Esophagus mucosa (tissue), 1 donor: ENCODE measurements at regions not wholly inside any gene's neighbourhood (a gene's known extent, or its start where the extent isn't known, plus 50 kb on each side); places are given as distances from the start of the nearest gene placed in this dataset.
"Not testable (repeated sequence)": the region's sequence is repeated elsewhere in the genome, so short reads cannot be mapped to it uniquely, and the experiment has no call there.

ENCODE experiments used
- ATAC-seq: fragments of 200-7000 bp; cut with Tn5 transposase; one replicate; pipeline ENCODE4 v1.9.1; 2020
- donor health status: DM: yes; HTN: yes; CAD: no.

DNA sequence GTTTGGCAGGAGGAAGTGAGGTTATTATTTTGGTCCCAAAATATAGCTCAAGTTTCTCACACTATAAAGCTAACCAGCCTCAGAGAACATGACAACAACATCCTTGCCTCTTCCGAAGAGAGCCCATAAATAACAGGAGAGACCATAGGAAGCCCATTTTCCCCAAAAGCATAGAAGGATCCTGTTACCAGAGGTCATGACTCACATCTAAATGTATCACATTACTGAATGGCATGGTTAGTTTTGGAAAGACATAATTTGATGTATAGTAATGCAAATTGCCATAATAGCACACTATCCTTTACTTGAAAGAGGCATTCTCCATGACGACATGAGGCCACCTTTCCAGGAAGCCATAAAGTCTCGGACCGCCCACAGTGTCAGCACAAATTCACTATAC, 238.8 kb upstream of the GRIA3 start:
- no peak for ATAC-seq

DNA sequence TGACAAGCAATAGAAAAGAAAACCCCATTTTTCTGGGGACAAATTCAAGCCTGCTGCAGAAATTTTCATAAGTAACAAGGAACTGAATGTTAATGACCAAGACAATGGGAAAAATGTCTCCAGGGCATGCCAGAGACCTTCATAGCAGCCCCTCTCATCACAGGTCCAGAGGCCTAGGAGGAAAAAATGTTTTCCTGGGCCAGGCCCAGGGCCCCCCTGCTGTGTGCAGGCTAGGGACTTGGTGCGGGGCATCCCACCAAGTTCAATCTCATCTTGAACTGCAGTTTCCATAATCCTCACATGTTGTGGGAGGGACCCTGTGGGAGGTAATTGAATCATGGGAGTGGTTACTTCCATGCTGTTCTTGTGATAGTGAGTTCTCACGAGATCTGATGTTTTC, 211.5 kb upstream of the GRIA3 start:
- no peak for ATAC-seq

DNA sequence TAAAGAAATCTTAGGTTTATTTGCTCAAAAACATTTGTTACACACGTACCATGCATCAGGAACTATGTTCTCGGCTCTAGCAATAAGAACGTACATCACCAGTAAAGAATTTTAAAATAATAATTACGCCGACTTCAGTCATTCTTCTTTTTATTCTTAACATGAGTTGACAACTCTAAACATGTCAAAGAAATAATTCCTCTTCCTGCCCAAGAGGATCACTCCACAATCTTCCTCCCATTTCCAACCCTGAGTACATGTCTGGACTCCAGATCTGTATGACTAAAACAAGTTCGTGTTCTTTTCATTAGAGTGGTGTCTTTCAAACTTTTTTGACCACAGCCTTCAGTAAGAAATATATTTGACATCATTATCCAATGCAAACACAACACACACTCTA, 201.6 kb upstream of the GRIA3 start:
- ATAC-seq = no peak

DNA sequence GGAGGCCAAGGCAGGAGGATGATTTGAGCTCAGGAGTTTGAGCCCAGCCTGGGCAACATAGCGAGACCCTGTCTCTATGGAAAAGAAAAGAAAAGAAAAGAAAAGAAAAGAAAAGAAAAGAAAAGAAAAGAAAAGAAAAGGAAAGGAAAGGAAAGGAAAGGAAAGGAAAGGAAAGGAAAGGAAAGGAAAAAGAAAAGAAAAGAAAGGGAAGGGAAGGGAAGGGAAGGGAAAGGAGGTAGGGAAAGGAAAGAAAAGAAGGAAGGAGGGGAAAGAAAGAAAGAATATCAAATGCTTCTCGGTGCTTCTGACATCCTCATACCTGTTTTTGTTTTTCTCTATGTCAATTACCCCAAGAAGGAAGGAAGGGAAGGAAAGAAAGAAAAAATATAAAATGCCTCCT, 181.2 kb upstream of the GRIA3 start:
- not testable (repeated sequence) for ATAC-seq

DNA sequence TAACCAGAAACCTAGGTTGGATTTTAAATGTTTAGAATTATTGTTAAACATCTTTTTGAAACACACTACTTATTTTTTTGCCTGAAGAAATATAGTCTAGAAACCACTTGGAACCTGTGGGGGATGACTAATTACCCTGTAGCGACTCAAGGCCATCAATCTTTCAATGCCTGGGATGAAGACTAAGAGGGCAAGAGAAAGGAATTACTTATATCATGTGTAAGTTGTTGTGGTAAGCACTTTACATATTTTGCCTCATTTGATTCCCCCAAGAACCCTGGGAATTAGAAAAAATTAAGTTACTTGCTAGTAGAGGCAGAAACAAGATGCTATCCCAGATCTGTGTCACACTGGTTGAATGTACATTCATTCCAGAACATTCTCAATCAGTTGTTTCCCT, 170.9 kb upstream of the GRIA3 start:
- ATAC-seq = no peak

DNA sequence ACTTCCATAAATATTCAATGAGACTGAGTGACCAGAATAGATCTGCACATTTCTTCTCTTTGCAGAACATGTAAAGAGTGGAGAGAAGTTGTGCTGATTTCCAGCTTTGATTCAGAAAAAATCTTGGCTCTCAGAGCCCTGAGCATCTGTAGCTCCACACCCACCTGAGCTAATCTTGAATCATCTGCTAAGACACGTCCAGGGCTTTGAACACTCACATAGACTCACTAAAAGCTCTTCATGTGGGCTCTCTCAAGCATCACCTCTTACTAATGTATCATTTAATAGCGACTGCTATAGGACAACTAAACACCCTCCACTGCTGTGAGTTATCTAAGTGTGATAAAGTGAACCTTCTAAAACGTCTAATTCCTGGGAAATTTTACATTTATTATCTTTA, 147.7 kb upstream of the GRIA3 start:
- no peak for ATAC-seq

DNA sequence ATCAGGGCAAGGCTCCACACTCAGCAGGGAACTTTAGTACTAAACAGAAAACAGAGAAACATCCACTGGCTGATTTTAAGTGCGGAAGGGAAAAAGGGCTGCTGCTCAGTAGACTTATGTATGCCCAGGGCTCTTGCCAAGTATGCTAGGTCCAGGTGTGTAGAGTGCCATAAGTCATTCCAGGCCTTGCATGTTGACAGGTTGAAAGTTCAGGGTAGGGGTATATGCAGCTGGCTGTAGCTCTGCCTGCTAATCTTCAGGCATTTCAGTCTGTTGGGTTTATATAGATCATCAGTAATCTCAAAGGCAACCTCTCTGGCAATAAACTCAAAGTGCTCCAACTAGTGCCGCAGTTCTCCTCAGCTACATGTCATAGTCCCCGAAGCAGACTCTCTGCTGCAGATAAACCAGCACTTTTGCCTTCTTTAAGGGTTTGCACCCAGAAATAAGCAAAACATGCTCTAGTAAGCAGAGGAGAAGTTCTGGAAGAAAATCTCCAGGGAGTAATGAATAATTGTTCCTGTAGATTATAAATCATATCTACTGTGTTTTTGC, 134.9 kb upstream of the GRIA3 start:
- no peak for ATAC-seq

DNA sequence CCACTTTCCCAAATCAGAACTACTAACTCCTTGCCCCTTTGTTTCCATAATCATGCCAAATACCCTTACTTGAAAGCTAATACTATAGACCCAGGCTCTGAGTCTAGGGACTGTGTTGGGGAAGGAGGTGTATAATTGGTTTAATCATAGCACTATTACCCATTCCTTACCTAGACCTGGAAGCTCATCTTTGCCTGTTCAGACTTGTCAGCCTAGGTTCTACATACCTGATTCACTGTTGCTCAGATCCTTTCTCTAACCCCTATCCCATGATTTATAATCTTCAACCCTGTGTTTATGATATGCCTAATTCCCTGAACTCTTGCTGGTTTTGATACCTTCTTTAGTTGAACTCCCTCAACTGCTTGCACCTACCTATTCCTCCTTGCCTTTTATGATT, 123.1 kb upstream of the GRIA3 start:
- ATAC-seq = no peak

DNA sequence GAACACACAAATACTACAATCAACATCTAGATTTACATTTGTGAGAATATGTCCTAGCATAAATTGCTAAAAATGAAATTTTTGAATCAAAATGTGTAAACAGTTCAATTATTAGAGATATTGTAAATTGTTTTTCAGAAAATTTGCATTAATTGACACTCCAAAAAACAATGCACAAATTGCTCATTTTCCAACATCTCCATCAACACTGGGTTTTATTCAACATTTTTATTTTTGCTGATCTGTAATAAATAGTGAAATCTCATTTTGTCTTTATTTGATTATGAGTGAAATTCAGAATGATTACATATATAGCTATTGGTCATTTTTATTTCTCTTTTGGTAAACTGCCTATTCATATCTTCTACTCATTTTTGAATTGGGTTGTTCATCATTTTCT, 120.0 kb upstream of the GRIA3 start:
- no peak for ATAC-seq

DNA sequence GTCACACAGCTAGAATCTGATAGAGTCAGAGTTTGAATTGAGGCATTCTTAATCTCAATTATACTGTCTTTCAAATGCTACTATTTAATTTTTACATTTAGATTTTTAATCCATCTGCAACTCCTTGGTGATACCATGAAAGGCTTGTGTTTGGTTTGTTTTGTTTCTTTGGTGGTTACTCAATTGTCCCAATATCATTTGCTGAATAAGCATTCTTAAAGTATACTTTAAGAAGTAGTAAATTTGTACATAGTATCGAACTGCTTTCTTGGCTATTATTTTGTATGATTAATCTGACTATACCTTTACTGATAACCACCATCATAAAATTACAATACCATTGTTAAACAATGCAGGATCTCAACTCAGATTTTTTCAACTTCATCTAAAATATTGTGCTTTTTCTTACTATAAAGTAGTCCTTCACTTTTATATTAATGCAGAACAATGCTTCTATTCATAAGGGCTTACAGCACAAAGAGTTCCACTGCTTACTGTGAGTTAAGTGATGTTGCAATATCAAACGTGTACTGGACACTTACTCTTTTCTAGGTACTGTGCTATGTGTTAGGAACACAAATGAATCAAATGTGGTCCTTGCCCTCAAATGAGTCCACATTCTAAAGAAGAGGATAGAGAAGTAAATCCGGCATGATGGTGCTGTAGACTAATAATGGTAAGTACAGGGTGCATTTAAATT, 111.2 kb upstream of the GRIA3 start:
- ATAC-seq = no peak

DNA sequence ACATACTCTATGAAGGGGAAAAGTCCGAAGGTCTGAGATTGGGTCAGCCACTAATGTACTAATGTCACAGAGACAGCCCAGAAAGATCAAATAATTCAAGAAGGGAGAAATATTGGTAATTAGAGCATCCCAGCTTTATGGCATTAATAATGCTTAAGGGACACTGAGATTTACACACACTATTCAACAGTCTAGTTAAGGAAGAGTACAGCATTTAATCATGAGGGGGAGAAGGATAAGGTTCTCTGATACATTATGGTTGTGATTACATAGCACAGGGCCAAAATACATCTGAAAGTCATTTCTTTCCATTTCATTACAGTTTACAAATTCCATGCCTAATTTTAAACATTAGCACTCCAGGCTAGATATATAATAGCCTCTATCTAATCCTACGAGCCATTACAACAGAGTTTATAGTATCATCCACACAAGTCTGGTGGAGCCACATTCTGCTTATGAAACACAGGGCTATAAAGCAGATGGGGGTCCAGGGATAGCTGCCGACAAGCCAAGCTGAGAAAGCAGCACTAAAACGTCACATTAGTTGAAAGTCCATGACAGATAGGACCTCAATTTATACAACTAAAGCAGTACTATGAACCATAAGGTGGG, 108.0 kb upstream of the GRIA3 start:
- no peak for ATAC-seq

DNA sequence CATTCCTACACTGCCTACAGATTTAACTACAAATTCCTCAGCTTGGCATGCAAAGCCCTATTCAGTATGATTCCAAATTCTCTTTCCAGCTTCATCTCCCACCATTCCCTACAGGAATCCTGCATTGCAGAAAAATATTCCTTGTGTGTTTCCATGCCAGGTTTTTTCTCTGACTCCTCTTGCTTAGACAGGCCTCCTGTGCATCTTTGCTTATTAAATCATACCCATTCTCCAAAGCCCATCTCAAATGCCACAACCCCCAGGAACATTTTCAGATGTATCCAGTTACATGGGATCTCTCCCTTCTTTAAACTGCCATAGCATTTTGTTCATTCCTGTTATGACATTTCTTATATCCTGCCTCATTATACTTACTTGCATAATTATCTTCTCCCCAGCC, 106.4 kb upstream of the GRIA3 start:
- ATAC-seq = no peak

DNA sequence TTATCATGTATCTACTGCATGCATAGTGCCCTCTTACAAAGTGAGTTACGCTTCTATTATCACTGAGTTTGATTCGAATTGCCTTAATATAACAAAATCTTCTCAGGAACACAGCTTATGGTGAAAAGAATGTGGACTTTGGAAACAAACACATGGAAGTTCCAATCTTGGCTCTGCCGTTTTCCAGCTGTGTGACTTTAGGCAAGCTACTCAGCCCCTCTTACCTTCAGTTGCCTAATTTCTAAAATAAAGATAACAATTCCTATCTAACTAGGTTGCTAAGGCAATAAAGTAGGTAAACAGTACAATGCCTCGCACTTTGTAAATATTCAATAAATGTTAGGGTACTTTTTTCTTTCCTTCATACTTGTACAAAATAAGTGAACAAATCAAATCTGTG, 104.0 kb upstream of the GRIA3 start:
- ATAC-seq = no peak

DNA sequence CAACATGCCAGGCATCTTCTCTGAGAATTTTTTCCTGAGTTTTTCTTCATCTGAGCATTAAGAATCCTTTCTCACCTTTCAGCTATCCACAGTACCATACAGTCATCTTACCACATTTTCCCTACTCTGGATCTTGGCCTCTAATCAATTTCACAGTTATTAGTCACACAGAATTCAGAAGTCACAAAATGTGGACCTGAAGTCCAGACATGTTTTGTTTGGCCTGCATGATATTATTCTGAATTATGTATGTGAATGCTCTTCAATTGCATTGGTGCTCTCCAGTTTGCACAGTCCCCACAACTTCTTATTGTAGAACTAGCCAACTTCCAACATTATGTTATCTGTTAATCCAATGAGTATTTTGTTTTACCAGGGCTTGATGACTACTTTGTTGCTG, 102.3 kb upstream of the GRIA3 start:
- no peak for ATAC-seq

DNA sequence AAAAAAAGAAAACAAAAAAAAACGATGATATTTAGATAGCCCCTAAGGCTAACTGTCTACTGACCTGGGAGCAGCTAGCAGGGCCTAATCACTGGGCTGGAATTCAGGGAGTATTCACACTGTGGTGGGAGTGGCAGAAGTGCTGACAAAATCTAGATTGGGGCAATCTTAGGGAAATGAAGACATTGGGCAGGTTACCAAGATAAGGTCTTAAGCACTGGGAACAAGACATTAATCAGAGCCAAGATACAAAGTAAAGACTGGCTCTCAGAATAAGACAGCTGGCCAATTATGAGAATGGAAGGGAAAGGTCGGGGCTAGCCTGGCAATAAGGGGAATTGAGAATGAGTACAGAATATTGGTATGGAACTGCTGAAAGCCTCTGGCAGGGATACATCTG, 100.2 kb upstream of the GRIA3 start:
- ATAC-seq = no peak

DNA sequence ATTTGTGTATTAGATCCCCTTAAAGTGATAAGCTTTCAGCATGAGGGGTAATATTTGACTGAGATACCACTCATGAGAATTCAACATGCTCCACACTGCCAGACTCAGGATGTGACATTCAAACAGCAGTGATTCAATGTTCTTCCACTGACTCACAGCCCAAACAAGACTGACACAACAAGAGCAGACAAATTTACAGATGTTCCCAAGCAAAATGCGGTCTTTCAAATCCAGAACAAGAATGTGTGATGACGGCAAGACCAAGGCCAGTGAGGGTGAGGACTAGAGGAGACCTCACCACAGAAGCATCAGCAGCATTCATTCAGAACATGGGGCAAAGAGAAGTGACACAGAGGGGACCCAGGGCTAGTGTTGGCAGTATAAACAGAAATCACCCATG, 99.3 kb upstream of the GRIA3 start:
- no peak for ATAC-seq

DNA sequence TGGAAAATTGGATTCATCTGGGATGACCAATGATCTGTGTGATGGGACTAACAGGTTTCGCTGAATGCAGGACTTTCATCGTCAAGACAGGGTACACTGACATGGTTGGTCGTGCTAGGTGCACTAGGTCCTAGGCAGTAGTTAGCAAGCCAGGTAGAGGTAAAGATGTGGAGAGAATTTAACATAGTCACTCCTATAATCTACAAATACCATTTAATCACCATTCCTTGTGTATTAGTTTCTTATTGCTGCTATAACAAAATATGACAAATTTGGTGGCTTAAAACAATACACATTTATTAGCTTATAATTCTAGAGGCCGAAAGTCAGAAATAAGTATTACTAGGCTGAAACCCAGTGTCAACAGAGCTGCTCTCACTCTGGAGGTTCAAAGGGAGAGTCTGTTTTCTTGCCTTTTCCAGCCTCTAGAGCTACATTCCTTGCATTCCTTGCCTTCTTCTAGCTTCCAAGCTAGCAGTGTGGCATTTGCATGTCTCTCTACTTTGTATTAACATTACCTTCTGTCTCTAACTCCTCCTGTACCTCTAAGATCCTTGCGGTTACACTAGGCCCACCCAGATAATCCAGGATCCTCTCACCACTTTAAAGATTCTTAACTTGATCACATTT, 98.7 kb upstream of the GRIA3 start:
- ATAC-seq = no peak

DNA sequence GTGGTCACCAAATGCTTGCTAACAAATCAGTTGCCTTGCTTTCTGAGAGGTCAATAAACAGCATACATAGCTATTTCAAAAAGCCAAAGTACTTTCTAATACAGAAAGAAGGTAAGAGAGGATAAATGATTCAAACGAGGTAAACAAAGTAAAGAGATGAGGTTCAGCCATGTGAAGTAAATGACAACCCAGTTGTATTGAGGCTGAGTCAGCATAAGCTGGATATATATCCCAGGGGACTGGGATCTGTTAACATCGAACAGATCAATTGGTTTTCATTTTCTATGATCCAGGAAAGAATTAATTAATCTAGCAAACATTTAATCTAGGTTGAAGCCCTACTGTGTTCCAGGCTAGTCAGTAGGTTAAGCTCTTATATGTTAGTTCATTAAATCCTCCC, 97.3 kb upstream of the GRIA3 start:
- no peak for ATAC-seq

DNA sequence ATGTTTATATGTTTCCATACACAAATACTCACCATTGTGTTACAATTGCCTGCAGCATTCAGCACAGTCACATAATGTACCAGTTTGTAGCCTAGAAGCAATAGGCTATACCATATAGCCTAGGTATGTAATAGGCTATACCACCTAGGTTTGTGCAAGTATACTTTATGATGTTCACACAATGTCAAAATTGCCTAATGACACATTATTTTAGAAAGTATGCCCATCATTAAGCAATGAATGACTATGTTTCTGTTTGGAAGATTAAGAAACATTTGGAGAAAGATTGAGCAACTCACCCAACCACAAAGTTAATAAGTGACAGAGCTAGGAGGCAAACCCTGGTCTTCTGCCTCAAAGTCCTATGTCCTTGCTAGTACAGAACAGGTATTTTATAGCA, 96.8 kb upstream of the GRIA3 start:
- peak; percentile 31 for ATAC-seq

DNA sequence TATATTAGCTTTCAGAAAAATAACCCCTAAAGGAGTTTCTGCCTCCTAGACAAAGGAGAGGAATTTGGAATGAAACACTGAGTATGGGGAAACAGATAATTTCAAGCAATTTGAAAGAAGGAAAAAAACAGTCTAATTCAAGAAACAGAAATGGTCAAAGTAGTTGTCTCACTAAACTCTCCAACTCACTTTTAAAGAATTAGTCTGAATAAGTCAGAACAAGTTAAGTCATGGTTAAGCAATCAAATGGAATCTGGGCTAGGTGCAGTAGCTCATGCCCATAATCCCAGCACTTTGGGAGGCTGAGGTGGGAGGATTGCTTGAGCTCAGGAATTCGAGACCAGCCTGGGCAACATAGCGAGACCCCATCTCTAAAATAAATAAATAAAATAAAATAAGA, 95.7 kb upstream of the GRIA3 start:
- ATAC-seq = no peak

DNA sequence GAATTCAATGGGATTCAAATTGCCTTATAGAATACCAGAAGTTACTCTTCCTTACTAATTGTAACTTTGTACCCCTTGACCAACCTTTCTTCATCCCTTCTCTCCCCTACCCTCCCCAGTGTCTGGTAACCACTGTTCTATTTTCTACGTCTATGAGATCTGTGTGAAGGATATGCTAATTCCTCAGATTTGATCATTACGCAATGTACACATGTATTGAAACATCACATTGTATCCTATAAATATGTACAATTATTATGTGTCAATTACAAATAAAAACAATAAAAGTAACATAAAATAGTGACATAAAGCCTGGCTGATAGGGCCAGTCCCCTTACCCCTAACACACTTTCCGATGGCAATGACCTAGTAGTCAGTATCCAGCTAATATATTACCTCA, 95.1 kb upstream of the GRIA3 start:
- no peak for ATAC-seq

DNA sequence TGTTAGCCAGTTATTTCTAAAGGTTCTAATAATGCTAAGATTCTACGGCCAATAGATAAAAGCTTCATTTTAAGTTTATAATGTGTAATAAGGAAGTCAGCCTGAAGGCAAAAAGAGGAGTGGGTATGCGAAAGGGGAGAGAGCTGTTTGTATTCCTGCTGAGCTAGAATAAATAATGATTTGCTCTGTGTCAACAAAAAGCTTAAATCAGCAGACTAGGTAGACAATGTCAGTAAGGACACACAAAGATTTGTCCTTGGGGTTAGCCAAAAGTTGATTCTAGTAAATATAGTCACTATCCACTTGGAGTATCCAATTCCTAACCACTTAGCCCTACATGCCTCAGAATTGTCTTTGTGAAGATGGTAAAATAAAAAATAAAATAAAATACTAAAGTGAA, 90.3 kb upstream of the GRIA3 start:
- no peak for ATAC-seq

DNA sequence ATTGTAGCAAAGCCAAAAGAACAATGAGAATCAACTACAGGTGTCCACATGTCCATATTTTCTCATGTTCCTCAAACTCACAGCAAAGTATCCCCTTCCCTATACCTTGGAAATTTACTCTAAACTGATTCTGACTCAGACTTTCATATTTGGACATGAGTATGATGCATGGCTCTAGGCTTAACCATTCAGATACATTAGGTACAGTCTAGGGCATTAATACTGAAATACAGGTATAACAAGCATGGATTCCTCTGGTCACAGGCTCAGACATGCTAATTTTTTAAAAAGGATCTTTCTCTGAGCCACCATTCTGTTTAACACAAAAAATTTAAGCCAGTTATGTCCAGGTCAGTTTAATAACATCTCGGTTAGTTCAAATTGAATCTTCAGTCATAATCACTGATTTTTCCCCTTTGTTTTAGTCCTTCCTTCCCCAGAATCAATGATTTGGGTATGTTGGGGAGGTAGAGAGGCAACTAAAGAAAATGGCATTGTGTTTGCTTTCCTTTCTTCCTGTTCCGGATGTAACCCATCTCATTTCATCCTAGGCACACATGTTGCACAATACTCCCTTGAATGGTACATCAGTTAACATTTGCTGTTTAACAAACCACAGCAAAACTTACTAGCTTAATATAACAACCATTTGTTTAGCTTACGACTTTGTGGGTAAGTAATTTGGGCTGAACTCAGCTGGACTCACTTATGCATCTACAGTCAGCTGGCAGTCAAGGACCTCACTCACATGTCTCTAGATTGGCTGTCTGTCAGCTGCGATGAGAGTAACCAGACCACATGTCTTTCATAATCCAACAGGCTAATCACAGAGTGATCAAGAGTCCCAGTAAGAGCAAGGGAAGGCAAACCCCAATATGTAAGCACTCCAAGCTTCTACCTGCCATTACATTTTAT, 75.3 kb upstream of the GRIA3 start:
- ATAC-seq = peak; percentile 94
